T1000 (cell line): ENCODE measurements at regions not wholly inside any gene's neighbourhood (a gene's known extent, or its start where the extent isn't known, plus 50 kb on each side); places are given as distances from the start of the nearest gene placed in this dataset.

Experiments used
- DNase-seq: peaks from one replicate; lab custom pipeline; 2025; ENCODE audit warnings: mixed read lengths; lab: John Stamatoyannopoulos, UW

DNA sequence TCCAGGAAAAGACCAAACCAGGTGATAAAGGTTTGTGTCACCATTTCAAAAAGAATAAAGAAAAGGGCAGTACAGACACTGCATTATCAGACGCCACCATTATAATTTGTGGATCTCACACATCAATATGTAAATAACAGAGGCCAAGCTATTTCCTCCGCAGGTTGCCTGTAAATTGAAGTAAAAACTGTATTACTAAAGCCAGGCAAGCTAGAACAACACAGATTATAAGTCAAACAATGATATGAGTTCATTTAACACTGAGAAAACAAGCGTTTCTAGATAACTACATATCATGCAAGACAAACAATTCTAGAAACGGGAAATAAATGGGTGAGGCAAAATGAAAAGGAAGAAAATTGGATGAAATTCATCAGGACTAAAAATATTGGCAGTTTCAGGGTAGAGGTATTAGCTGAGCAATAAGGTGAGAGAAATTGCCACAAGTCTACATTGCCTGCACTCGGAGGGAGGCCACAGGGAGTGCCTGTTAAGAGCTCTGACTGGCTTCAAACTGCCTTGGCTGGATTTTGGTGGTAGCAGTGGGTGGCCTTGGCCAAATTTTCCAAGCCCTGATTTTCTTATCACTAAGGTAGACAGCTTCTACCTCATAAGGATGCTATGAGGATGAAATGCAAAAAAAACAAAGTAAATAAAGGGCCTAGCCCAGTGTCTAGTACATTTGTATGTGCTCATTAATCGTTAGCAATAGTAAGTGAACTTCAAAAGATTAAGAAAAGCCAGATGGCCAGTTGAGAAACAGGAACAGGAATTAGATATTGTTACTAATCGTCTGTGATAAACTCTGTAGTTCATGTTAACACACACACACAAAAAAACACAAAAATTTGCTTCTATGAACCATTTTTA lies 240.0 kb upstream of the NFE2L3 start:
- no peak for DNase-seq

DNA sequence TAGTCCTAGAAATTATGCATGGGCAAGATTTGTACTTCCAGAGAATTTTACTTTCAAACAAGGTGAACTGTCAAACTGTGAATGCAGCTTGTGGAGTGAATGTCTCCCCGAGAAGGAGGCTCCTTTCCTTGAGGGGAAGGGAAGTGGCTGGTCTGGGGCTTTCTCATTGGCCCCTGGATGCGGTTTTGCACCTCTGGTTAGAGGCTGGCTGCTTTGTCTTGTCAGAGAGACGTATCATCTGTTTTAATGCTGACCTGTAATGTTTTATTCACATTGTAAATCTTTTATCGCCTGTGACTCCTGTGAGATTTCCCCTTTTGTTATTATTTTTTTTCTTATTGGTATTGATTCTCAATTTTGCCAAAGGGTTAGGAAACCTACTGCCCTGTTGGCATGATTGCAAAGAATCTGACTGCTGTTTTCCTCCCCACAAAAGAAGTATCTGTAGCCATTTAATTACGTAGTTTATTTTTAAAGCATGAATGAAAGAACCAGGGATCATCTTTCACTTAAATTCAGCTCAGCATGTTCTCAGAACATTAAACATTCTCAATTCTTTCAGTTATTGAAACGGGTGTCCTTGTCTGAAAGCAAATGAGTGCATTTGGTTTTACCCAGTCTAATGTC lies 238.3 kb upstream of the NFE2L3 start:
- no peak for DNase-seq

DNA sequence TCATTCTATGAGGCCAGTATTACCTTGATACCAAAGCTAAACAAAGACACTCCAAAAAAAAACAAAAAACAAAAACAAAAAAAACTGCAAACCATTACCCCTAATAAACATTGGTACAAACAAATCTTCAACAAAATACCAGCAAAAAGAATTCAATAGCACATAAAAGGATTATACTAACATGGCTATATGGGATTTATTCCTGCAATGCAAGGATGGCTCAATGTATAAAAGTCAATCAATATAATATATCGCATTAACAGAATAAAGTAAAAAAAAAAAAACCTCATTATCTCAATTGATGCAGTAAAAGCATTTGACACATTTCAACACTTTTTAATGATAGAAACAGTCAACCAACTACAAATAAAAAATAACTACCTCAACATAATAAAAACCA lies 233.3 kb upstream of the NFE2L3 start:
- no peak for DNase-seq

DNA sequence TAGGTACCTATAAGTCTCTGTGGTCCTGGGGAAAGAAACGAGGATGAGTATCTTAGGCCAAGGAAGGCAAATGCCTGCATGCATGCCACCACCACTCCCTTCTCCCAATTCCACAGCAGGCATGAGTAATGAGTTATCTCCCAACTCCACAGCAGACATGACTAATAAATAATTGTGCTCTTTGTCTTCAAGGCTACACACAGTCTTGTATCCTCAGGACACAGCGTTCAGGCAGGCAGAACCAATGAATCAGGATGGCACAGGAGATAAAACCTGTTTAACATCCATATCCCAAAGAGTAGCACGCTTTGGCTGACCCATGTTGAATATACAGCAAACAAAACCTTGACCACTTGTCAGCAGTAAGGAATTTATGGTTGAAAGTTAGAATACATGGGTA lies 229.7 kb upstream of the NFE2L3 start:
- DNase-seq: no peak

DNA sequence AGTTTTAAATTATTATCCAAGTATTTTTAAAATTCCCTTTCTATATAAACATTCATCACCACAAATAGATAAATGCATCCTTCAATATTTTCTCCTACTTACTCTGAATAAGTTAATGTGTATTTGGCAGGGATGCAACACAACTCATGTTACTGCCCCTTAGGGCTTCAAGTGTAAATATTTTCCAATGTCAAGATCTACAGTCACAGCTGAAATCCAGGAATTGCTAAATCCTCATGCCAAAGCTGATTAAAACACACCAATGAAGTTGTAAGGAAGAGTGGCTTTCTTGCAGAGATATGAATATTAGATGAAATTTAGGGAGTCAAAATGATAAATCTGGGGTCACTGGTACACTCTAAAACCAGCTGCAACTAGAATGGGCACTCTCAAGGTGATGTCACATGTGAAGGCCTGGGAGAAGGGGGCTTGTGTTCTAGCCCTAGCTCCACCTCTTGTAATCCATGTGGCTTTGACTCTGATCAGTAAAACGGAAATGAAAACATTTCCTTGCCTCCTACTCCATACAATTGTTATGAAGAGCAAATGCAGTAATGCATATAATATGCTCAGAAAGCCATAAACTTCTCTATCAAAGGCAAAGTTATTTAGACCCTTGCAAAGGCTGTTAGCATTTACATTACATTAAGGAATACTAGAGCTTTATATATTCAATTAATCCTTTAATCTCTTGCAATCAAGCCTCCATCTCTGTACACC lies 228.1 kb upstream of the NFE2L3 start:
- no peak for DNase-seq

DNA sequence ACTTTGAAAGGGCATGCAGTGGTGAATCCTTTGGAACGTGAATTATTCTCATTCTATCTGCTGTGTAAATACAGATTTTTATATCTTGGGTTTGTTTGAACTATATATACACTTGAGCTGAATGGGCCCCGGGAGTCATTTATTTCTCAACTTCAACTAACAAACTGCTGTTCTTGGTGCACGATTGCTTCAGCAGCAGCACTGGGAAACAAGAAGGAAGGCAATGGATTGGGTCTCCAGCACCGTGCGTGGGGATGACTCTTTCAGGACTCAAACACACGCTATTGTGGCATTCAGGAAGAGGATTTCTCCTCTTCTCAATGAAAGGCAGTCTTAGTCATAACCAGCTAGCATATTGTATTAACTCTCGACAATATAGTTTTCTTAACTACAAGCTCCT lies 226.0 kb upstream of the NFE2L3 start:
- no peak for DNase-seq

DNA sequence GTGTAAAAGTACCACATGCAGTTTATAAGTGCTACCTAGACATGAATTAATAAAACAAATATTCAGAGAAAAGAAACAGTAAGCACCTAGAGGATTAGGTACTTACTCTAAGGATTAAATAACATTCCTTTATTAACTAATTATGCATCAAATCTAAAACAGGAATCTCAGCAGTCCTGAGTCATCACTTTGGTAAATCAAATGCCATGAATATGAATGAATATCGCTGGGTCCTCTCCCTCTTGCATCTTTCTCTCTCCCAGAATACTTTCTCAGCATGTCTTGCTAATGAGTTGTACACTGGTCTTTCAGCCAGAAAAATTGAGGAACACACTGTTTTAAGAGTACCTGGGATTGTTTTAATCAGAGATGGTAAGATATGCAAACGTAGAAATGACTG lies 225.5 kb upstream of the NFE2L3 start:
- no peak for DNase-seq

DNA sequence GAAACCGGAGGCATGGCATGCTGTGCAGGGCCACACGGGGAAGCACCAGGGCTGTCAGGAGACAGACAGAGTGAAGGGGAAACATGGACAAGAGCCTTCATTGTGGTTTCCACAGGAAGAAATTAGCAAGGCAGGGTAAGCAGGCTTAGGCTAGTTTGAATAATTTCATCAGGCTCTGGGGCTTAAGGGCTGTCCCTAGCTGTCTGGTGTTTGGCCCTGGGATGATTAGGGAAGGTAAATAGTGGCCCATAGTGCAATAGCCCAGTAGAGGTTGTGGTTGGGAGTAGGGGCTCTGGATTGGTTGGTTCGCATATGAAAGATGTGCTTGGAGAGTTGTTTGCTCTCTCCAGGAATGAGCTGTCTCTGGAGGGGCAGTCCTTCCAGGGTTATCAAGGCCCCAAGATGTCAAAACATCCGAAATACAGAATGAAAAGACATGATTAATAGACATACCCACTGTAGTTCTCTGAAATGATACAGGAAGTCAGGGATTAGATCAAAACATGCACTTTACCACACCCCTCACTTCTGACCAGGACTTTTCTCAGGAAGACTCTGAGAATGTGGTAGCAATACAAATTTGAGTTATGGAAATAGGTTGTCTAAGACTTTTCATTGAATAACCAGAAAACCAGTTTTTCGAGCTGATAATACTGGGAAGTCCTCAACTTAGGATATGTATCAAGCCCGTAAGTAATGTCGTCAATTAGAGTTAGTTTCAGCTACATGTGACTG lies 224.9 kb upstream of the NFE2L3 start:
- no peak for DNase-seq

DNA sequence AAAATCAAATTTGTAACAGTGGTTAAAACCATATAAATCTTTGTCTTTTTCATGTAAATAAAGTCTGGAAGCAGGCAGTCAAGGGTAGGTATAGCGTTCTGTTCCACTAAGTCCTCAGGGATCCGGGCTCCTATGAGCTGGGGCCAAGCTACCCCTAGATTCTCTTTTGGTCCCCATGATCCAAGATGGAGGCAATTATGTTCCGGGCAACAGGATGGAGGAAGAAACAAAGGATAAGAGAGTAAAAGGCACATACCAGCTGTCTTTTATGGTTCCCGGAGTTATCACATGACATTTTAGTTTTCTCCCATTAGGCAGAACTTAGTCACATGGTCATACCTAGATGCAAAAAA lies 224.4 kb upstream of the NFE2L3 start:
- DNase-seq: no peak

DNA sequence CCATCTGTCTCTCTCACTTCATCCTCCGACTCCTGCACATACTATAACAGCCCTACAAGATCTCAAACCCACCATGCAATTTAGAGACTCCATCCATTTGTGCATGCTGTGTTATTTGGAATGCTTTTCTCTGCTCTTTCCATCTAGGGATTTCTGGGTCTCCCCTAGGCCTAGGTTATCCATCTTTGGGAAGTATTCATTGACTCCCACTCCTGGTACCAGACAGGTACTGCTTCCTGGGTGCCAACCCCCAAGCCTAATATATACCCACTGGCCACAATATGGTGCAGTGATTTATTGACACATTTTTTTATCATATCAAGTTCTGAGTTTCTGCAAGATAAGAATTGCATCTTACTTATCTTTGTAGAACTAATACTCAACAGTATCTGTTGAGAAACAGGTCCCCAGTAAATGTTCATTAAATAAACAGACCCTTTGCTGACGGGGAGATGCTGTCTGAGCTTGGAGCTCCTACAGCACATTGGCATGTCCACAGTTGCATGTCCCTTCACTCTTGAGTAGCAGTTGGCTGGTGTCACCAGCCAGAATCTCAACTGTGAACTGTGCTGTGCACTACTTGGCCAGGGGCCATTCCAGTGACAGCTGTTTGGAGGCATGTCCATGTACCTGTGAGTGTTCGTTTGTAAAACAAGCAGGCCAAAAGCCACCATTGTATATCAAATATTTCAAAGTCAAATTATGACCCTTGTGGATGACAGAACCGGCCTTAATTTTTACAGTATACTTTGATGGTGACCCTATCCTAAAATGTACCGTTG lies 223.3 kb upstream of the NFE2L3 start:
- no peak for DNase-seq

DNA sequence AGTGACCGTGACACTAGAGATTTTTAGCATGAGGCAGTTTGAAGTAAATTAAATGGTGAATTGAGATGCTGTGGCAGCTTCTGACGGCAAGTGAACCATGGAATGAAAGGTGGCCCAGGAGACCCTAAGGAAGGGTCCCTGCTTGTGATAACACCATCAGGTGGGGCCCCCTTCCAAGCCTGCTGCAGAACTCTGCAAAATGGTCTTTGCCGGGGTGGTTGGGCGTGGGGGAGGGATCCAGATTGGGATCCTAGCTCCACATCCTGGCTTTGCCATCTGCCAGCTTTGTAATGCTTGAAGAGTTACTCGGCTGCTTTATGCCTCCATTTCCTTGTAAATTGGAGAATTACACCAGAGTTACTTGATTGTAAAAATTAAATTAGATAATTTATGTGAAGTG lies 222.6 kb upstream of the NFE2L3 start:
- DNase-seq: no peak

DNA sequence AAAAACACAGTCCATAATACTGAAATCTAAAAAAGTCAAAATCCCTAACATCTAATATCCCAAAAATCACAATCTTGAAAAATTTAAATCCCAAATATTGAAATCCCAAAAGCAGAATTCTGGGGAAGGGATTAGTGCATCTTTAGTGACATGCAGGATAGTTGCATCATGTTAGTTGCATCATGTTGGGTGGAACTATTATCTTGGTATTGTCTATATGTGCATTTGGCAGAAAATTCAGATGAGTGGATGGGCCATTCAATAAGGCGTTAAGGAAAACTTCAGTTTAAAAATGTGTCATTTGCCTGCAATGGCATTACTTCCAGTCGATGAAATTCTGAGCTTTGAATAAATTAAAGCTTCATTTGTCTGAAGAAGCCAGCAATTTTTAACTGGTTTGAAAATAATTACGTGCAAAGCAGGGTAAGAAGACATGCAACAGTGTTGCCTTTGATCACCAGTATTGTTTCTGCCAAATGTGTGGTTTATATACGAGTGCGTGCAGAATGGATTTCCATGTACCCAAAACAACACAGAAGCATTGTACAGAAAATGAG lies 221.4 kb upstream of the NFE2L3 start:
- DNase-seq: no peak

DNA sequence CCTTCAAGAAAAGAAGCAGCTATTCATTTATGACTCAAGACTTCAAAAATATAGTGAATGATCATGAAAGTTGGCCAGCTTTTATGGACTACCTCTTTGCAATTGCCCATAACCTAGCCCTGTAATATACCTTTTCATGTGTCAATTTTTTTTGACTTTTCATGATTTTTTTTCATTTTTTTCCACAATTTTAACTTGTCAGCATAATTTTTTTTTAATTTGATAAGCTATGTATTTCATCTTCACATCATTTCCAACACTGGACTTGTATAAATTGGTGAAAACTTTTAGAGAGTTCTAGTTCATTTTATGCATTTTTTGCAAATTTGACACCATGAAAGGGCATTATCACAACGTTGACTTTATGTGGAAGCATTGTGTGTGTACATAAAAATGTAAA lies 220.8 kb upstream of the NFE2L3 start:
- no peak for DNase-seq

DNA sequence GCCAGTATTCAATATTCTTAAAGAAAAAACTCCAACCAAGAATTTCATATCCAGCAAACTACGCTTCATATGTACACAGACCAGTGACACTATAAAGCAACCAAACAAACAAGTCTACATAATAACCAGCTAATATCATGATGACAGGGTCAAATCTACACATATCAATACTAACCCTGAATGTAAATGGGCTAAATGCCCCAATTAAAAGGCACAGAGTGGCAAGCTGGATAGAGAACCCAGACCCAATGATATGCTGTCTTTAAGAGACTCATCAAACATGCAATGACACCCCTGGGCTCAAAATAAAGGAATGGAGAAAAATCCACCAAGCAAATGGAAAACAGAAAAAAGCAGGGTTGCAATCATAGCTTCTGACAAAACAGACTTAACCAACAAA lies 218.1 kb upstream of the NFE2L3 start:
- DNase-seq: no peak

DNA sequence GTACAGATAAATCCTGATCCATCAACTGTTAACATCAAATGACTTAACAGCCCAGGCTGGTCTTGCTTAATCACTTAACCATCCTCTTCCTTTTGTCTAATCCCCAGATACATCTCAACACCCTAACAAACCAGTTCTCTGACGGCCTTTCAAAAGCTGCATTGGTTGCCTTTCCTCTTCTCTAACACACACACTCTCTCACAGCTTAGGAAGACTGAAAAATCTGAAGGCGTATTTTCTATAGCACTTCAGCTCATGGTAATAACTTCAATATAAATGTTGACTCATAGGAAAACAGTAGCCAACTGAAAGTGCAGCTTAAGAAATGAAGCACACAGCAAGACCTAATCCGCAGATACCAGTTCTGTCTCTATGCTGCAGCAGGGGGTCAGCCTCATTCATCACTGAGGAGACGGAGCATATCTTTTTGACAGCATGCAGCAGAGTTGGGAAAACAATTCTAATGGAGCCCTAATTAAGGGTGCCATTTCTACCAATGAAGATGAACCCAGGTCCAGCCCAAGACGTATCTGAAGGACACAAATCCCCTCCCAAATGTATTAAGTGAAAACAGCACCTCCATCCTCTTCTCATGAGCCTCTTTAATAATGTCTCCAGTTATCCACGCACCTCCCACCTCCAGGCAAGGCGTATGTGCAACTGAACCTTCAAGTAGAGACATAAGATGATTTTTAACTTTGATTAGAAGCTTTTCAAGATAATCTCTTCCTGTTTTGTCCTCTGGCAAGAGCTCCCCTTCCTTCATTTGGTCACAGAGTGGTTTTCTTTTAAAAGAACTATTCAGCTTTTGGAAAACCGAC lies 211.7 kb upstream of the NFE2L3 start:
- DNase-seq: no peak

DNA sequence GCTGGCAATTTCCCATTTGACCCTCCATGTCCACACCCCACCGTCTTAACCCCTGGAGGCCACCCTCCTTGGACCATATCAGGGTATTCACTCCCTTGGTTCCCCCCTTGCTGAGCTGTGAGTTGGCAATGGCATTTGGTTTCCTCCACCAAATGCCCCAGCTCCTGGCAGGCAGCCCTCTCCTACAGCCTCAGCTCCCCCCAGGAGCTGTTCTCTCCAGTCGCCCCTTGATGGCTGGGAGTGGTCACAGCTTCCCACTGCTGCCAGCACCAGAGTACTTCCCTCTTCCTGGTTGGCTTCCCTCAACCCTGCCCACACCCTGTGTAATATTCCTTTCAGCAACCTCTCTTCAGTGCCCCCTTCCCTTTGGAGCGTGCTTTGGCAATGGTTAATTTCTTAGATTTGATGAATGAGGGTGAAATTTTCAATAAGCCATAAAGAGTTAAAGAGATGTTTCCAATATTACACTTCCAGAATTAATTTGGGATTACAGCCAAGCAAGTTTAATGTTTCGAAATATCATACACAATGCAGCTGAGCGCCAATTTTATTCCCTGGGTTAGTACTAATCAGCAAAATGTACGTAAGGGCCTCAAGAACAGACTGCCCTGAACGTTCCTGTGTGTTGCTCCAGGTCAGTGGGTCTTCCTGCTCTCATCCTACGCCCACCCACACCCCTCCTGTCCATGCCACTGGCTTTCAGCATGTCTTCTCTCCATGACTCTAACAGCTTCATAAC lies 207.1 kb upstream of the NFE2L3 start:
- no peak for DNase-seq

DNA sequence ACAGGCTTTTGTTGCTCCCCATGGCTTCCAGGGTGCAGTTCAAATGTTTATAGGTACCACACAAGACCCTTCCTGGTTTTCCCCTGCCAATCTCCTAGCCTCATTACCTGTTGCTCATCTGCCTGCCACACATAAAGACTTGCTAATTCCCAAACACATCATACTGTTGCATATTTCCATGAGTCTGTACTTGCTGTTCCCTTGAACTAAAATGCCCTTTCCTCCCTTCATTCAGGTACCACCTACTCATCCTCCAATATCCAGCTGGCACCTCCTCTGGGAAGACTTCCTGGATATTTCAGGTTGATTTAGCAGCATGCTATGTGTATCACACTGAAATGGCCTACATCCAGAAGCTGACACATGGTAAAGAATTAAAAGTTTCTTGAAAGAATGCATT lies 206.4 kb upstream of the NFE2L3 start:
- DNase-seq: no peak

DNA sequence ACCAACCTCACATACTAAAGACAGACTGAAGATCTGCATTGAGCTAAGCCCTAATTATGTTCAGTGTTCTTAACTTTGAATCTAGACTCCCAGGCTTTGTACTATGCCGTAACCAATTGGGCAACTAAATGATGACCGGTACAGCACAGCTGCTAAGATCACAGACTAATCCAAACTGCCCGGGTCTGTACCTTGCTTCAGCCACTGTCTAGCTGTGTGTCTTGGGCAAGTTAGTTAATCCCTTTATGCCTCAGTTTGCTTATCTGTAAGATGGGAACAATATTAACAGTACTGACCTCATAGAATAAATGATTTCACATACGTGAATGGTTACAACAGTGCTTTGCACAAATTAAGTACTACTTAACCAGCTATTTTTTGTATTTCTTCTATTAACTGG lies 205.8 kb upstream of the NFE2L3 start:
- no peak for DNase-seq

DNA sequence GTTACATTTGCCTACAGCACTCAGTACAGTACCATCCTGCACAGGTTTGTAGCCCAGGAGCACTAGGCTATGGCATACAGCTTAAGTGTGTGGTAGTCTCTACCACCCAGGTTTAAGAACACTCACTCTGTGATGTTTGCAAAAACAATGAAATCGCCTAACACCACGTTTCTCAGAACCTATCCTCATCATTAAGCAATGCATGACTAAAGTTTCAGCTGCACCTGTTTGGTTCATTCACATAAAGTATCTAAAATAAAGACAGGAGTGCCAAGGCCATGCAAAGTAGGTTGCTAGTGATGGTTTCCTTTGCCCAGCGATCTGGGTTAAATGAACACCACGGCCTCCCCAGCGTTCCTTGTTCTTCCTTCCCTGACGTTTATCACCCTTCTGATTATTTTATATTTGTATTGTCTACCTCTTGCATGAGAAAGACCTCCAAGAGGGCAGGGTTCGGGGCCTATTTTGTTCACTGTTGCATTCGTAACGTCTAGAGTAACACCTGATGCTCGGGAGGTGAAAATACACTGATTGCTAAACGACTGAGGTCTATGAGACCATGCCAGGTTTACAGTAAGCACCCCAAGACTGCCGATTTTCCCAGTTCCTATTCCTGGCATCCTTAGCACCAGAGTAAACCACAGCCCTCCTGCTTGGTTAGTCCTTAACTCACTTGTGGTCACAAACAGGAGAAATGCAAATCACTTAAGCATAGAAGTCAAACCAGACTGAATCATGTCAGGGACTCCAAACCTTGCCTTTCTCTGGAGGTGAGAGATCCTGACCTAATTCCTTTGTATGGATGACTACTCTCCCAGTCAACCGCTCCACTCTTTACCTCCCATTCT lies 204.1 kb upstream of the NFE2L3 start:
- DNase-seq: no peak
